NCI-H524 (cell line): ENCODE measurements at regions not wholly inside any gene's neighbourhood (a gene's known extent, or its start where the extent isn't known, plus 50 kb on each side); places are given as distances from the start of the nearest gene placed in this dataset.
"Not testable (repeated sequence)": the region's sequence is repeated elsewhere in the genome, so short reads cannot be mapped to it uniquely, and the experiment has no call there.

Source experiments
- DNase-seq, 2 experiments: peaks; one replicate each; lab custom pipeline; 2025; lab: John Stamatoyannopoulos, UW

DNA sequence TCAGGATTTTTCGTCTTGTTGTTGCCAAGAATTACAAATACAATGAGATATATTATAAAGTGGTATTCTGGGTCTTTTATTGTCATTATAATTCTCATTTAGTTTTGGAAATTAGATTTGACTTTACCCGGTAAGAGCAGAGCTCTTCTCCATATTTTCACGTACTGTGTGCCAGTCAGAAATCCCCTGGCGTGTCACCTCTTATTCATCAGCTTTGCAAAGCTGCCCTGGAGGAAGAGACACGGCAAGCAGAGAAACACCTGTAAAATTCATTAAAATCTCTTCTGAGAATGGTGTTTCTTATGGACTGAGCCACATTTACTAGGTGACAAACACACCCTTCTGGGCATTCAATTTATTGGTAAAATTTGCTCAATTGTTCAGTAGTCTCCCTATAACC, 440.4 kb downstream of the HINT1 start:
- DNase-seq = no peak

DNA sequence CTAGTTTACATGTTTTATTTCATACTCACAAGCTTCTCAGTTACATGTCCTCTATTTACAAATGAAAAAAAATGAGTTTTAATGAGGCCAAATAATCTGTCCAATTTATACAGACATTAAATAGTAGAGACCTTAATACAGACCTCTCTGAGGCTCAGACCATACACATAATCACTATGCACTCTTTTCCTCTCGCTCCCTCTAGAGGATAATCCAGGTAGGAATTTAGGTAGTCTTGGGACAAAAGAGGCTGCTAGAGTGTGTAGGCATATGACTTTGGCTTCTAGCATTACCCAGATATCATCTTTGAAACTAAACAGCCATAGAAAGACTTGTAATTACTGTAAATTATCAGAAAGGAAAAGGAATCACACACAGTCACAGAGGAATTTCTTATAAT, 444.7 kb downstream of the HINT1 start:
- DNase-seq = peak; percentile 13 to 62

DNA sequence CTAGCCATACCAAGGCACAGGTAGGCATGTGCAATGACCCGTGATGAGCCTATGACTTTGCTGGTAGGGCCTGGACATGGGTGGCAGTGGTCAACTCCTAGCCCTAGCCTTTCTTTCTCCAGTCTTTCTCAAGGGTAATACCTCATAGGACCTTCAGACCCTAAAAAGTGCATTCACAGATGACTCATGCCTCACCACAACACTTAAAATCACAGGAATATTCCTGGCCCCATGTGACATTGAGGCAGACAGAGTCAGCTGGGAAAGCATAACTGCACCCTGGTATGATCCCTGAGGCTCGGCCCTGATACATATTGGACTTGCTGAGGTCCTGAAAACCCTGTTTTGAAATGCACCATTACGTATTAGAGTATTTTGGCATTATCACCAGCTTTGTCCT, 449.5 kb downstream of the HINT1 start:
- DNase-seq = no peak

DNA sequence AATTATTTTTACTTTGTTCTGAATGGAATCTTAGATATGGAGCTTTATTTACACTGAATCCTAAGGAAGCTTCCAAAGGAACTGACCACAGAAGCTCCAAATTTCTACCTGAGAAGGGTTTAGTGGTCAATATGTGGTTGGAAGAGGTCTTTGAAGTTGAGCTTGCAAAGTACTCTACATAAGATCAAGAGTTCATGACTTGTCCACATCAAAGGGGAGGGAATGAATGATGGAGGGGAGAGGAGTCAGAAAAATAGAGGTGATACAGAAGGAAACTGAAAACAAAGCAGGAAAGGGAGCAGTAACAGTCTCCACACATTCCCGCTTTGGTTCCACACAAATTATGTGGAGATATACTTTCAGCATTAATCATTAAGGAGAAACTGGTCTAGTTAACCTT, 450.9 kb downstream of the HINT1 start:
- no peak for DNase-seq

DNA sequence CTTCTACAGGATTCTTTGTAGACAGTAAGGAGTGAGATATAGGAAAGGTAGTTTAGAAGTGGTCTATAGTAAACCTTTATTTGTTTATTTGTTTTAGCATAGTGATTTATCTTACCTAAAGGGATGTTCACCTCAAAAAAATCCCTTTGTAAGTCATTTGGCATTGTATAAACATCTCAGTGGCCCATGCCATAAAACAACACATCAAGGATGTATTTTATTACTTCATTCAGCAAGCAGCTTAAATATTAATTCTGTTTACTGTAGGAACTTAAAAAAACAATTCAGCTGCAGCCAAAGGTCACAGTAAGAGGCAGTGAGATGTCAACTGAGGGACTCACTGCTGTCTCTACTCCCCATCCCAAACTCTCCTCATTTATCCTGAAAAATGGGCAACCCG, 452.7 kb downstream of the HINT1 start:
- no peak for DNase-seq

DNA sequence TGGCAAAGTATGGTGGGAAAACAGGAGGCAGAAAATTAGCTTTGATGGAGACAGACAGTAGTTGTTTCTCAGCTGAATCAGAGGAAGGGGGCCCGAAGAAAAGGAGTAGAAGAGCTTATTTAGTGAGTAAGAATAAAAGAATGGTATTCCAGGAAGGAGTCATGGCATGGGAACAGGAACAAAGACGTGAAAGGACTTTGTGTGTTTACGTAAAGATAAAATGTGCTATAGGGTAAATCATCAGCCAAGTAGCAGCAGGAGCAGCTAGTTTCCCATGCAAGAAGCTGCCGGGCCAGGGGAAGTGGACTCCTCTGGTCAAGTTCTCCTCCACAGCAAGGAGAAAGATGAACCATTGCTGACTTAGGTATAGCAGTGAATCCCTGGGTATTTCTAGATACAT, 454.5 kb downstream of the HINT1 start:
- no peak for DNase-seq

DNA sequence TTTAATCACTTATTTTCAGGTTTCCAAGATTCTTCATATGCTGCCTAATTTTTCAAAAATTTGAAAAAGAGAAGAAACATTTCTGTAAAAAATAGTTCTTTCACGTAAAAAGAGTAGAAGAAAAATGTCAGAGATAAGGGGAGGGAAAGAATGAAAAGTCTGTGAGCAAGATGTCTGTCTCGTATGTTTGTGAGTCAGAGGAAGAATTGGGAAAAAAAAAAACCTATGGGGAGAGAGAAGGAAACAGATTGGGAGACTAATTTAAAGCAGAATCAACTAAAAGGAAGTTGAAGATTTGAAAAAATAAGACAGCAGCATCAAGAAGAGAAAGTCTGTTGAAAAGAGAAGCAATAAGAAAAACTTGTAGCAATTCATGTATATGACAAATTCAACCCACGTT, 456.3 kb downstream of the HINT1 start:
- no peak for DNase-seq

DNA sequence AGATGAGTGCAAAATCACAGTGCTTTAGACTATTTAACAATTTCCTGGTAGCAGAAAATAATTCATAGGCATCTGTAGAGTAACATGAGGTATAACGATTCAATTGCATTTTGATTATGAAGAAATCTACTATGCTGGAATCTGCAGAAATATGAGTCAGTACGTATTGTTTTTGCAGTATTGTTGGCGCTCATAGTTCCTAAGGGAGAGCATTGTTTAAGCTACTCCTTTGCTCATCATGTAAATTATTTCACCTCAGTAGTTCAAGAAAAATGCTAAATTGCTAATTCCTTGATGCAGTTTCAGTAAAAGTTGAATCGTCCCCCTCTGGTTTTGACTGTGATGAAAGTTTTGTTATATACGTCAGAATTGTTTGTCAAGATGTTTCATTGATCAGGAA, 458.4 kb downstream of the HINT1 start:
- no peak for DNase-seq

DNA sequence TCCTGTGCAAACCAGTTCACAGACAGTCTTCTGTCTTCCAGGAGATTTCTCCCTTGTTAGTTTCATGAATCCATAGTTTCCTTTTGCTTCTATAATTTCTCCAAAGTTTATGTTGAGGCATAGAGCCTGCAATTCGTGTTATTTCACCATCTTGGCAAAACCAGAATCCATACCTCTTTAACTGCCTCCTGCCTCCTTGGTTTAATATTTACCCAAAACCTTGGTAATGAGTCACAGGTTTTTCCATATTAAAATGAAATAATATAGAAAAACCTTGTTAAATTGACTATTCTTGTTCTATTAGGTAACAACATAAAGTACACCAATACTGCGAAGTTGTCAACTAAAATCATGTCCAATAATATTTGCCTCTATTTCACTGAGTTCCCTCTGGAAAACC, 459.7 kb downstream of the HINT1 start:
- DNase-seq = no peak

DNA sequence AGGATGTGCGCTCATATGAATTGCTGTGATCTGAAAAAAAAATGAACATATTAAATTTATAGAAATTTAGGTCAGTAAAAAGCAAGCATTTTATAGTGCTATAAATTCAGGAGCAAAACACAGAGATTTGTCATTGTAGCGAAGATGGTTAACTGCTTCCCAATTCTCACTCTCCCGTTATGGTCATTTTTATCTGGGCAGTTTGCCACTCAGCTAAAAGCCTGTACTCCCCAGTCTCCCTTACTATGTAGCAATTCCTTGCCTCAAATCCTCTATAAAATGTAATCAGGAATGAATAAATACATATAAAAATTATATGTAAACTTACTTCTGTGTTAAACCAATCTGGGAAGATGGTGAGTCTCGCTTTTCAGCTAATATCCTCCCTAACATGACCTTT, 471.5 kb downstream of the HINT1 start:
- no peak for DNase-seq

DNA sequence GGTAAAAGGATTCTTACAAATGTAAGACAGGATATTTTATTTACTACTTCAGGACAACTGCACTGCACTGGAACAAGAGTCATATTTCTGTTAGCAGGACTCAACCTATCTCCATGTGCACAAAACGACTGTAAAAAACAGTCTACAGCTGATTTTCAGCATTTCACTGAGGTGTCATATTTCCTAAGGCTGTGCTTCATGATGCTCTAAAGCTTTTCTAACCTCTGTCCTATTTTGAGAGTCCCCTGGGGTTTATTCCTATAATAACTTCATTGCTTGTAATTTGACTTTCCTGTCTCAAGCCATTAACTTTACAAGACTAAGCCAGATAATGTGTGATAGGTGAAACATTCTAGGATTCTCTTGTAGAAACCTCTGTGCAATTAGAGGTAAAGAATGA, 472.3 kb downstream of the HINT1 start:
- DNase-seq = peak in 1 of 2 experiments; percentile 11

DNA sequence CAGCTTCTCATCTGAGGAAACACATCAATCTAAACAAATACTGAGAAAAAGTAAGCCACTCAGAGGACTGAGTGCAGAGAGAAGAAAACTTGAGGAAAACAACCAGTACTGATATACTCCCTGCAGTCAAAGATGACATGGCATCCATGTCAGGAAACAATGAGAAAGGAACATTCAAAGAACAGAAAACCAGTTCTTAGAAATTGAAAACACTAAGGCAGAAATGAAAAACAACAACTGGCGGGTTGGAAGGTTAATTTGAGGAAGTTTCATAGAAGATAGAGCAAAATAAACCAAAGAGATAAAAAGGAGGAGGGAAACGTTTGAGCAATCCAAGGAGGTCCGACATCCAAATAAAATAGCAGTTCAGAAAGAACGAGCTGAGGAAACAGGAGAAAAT, 475.2 kb downstream of the HINT1 start:
- no peak for DNase-seq

DNA sequence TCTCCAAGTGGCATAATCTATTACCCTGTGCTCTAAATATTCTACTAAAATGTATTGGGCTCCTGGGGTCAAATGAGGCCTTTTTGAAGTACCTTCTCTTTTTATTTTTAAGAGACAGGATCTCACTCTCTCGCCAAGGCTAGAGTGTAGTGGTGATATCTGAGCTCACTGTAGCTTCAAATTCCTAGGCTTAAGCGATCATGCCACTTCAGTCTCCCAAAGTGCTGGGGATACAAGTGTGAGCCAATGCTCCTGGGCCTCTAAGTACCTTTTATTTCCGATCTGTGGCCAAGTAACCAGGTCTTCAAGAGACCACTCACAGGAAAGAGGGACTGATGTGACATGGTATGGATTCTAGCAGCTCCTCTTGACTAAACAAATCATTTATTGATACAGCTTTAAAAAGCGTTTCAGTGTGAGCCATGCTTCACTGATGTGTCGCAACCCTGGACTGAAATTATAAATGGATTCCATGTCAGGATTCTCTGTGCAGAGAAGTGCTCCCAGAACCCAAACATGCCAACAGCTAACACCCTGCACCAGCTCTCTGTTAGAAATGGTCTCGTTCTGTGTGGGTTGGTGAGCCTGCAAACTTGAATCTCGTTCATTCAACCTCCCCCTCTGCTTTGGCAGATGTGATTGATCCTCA, 477.8 kb downstream of the HINT1 start:
- no peak for DNase-seq

DNA sequence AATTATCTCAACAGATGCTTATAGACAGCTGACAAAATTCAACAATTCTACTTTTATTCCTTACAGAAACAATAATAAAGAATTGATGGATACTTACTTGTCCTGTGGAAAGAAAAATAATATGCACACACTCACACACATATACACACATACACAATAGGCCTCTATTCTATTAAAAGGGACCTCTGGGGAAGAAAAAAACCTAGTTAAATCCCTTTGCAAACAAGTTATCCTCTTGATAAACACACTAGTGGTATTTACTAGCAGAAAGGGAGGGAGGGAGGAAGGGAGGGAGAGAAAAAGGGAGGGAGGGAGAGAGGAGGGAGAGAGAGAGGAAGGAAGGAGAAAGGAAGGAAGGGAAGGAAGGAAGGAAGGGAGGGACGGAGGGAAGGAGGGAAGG, 486.4 kb downstream of the HINT1 start:
- no peak for DNase-seq

DNA sequence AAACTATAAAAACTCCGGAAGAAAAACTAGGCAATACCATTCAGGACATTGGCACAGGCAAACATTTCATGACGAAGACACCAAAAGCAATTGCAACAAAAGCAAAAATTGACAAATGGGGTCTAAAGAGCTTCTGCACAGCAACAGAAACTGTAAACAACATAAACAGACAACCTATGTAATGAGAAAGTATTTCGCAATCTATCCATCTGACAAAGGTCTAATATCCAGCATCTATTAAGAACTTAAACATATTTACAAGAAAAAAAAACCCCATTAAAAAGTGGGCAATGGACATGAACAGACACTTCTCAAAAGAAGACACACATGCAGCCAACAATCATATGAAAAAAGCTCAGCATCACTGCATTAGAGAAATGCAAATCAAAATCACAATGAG, 498.6 kb downstream of the HINT1 start:
- no peak for DNase-seq

DNA sequence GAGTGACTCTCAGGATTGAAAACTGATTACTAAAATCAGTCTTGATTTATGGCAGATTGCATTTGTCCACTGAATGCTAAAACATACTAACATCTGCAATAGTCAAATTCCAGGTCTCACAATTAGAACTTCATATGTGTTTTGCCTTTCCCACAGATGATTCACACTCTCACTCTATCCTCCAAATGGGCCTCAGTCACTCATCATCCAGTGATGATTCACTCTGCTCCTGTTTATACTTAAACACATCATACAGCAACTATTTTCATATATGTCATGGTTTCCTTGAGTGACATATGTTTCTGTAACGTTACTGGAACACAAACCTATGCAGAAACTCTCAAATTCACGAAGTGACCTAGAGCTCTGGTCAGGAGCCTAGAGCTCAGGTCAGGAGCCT, 512.9 kb downstream of the HINT1 start:
- no peak for DNase-seq

DNA sequence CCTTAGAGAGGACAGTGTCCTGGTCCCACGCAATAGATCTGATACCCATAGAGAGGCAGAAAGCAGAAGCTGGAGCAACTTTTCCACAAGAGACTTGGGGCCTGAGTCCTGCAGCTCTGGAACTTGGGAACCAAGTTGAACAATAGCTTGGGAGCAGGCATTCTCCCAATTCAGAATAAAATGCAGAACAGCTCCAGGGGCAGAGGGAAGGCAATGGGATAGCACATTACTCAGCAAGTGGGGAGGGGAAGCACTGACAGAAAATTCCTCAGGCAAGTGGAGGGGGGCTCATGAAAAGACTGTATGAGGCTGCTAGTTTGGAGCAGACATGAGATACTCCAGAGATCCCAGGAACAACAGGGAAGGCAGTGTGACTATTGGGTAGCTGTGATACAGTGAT, 513.6 kb downstream of the HINT1 start:
- no peak for DNase-seq

DNA sequence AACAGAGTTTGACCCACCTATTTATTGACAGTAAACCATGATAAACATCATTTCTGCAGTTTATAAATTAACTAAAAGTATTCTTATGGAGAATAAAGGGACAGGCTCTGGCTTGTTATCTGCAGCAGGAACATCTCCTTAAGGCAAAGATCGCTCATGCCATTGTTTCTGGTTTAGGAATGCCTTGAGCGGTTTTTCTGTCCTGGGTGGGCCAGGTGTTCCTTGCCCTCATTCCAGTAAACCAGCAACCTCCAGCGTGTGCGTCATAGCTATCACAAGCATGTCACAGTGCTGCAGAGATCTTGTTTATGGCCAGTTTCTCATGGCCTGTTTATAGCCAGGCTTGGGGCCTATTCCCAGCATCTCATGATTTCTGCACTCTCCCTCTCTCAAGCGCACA, 521.7 kb downstream of the HINT1 start:
- no peak for DNase-seq

DNA sequence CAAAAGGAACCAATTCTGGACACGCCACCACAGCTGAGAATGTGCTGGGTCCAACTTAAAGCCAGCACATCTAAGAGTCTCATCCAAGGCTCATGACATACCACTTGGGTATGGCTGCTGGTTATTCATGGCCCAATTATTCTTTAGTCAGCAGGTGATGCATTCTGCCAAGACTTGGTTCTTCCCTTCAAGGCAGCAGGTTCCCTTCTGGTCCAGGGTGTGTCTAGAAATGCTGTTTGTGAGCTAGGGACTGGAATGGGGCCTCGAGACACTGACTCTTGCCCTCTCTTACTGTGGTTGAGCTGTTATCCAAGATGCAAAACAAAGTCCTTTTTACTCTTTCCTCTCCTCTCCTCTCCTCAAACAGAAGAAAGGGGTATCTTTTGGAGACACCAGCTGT, 522.6 kb downstream of the HINT1 start:
- no peak for DNase-seq

DNA sequence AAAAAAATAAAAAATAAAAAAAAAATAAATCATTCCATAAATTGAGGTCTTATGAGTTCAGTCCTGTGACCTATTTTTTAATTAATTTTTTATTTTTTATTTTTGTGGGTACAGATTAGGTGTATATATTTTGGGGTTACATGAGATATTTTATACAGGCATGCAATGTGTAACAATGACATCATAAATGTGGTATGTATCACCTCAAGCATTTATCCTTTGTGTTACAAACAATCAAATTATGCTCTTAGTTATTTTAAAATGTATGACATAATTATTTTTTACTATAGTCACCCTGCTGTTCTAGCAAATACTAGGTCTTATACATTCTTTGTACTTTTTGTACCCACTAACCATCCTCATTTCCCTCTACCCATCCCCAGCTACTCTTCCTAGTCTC, 537.9 kb downstream of the HINT1 start:
- no peak for DNase-seq

DNA sequence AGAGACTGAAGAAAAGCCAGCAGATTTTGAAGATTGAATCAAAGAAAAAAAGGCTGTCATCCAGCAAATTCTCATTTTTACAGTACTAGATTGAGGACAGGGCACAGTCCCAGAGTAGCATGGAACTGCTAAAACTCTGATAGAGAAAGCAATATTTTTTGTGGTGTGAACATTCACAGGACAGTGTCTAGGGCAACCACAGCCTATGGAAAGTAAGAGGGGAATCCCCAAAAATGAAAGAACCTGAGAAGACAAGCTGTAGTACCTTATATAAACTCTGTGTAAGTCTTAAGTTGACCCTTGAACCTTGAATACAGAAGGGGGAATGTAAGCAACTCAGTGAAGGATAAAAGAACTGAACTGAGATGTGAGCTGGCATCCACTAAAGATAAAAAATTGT, 540.3 kb downstream of the HINT1 start:
- DNase-seq = no peak

DNA sequence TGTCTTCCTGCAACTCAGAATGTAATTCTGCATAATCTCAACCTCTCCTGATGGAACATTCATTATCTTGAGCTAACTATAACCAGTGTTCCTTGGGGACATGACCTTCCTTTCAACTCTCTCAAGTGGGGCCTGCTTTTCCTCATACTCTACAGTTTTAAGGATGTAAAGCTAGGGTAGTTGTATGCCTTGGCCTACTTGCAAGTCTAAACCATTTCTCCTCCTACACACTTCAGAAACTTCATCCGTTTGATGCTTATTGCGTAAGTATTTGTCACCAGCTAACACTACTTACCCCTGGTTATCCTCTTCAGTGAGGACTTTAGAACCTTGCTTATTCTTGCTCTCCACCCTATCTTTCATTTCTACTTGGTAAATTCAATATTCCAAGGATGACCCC, 548.9 kb downstream of the HINT1 start:
- no peak for DNase-seq

DNA sequence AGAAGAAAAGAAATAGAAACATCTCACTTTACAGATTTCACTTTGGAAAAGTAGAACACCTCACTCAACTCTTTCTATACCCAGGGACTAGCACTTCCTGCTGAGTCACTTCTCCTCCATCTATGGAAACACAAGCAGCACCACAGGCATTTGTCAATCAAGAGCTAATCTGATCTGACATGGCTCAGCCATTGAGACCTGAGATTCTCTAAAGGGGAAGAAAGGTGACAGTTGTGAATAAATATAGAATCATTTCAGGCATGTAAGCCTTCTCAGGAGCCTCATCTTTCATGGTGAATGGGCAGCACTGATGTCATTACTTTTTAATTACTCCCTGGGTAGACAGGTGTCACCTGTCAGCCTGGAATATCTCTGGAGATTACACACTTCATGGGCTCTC, 559.8 kb downstream of the HINT1 start:
- peak in 1 of 2 experiments; percentile 10 for DNase-seq

DNA sequence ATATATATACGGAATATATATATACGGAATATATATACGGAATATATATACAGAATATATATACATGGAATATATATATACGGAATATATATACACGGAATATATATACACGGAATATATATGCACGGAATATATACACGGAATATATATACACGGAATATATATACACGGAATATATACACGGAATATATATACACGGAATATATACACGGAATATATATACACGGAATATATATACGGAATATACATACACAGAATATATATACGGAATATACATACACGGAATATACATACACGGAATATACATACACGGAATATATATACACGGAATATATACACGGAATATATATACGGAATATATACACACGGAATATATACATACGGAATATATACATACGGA, 568.4 kb downstream of the HINT1 start:
- not testable (repeated sequence) for DNase-seq

DNA sequence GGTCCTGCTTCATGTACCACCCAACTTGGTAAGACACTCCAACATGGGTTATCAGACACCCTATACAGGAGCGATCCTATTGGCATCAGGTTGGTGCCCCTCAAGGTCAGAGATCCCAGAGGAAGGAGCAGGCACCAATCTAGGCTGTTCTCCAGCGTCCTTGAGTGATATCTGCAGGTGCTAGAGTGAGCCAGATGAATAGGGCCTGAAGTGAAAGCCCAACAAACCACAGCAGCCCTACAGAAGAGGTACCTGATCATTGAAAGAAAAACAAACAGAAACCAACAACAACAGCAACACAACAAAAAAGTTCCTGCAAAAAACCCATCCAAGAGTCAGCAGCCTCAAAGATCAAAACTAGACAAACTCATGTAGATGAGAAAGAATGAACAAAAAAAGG, 584.8 kb downstream of the HINT1 start:
- no peak for DNase-seq
